H1 (cell line): ENCODE measurements at regions not wholly inside any gene's neighbourhood (a gene's known extent, or its start where the extent isn't known, plus 50 kb on each side); places are given as distances from the start of the nearest gene placed in this dataset.

ENCODE experiments used
- CTCF ChIA-PET: fragments of 300-600 bp; sonication (Branson Sonifier 250); formaldehyde crosslinking; loops from one replicate; lab custom pipeline; 2021; ENCODE audit not compliant: partially characterized antibody; lab: Charles Lee
- POLR2A ChIA-PET: fragments of 300-600 bp; sonication (Branson Sonifier 250); formaldehyde crosslinking; loops from one replicate; lab custom pipeline; 2021; ENCODE audit warnings: inconsistent platforms; ENCODE audit not compliant: partially characterized antibody; lab: Charles Lee
- DNase-seq, 2 experiments: peaks; one replicate each; pipeline versions ENCODE4 v3.0.0 to v3.0.0-alpha.2; 2010 to 2022; ENCODE audit warnings: low spot score in 2 of 2, low read depth in 1 of 2, mixed read lengths in 1 of 2
- FAIRE-seq: peaks from 2 replicates; lab custom pipeline; 2011; peaks lifted over from hg19 to GRCh38; lab: Jason Lieb, UNC
- H2AFZ ChIP-seq: 2 replicates; pipeline ENCODE4 v1.8.1; 2012; ENCODE audit warnings: low read length, inconsistent platforms
- H2AK5ac ChIP-seq: 2 replicates; pipeline ENCODE4 v1.6.1; 2013; ENCODE audit warnings: low read depth, low read length
- H2BK120ac ChIP-seq: replicated peaks from 2 replicates; pipeline ENCODE3; 2013; ENCODE audit warnings: low read depth, low read length, inconsistent platforms
- H2BK12ac ChIP-seq: 2 replicates; pipeline ENCODE4 v1.6.1; 2013; ENCODE audit warnings: low read depth, low read length
- H2BK15ac ChIP-seq: 2 replicates; pipeline ENCODE4 v1.6.1; 2013; ENCODE audit warnings: low read length
- H2BK20ac ChIP-seq: 2 replicates; pipeline ENCODE4 v1.6.1; 2013; ENCODE audit warnings: low read length
- H2BK5ac ChIP-seq: 2 replicates; pipeline ENCODE4 v1.6.1; 2013; ENCODE audit warnings: low read depth, low read length
- H3K14ac ChIP-seq: 2 replicates; pipeline ENCODE4 v1.6.1; 2013; ENCODE audit warnings: inconsistent platforms; ENCODE audit not compliant: insufficient read length
- H3K18ac ChIP-seq: 2 replicates; pipeline ENCODE4 v1.6.1; 2013; ENCODE audit warnings: low read length; ENCODE audit errors: extremely low read depth
- H3K23ac ChIP-seq: 2 replicates; pipeline ENCODE4 v1.6.1; 2013; ENCODE audit warnings: inconsistent platforms; ENCODE audit not compliant: insufficient read length
- H3K23me2 ChIP-seq: 2 replicates; pipeline ENCODE4 v1.6.1; 2013; ENCODE audit warnings: low read depth, low read length
- H3K27ac ChIP-seq: 2 replicates; pipeline ENCODE4 v1.6.1; 2011; ENCODE audit warnings: low read depth, low read length, inconsistent platforms
- H3K27me3 ChIP-seq, 4 experiments: replicated peaks in 1 of 4; 1 replicate in 1 of 4; 2 replicates in 3 of 4; pipeline versions ENCODE4 v1.6.1 to v1.8.1; 2011 to 2013; ENCODE audit warnings: low read length in 3 of 4, mild to moderate bottlenecking in 3 of 4, inconsistent platforms in 2 of 4, mixed read lengths in 2 of 4, moderate library complexity in 1 of 4; ENCODE audit not compliant: control insufficient read depth in 3 of 4, insufficient read depth in 3 of 4; ENCODE audit errors: extremely low read depth in 1 of 4
- H3K36me3 ChIP-seq, 4 experiments: 2 replicates each; pipeline versions ENCODE4 v1.6.1 to v1.8.1; 2011 to 2013; ENCODE audit warnings: mild to moderate bottlenecking in 4 of 4, low read length in 3 of 4, moderate library complexity in 2 of 4, control low read depth in 1 of 4, inconsistent platforms in 1 of 4; ENCODE audit not compliant: insufficient read depth in 4 of 4, control insufficient read depth in 2 of 4
- H3K4ac ChIP-seq: replicated peaks from 2 replicates; pipeline ENCODE3; 2013; ENCODE audit warnings: low read length, low read depth, mixed read lengths, inconsistent platforms; ENCODE audit not compliant: insufficient read length
- H3K4me1 ChIP-seq, 4 experiments: replicated peaks in 1 of 4; 1 replicate in 1 of 4; 2 replicates in 3 of 4; pipeline versions ENCODE4 v1.6.1 to v1.8.1; 2011 to 2013; ENCODE audit warnings: low read length in 3 of 4, inconsistent platforms in 2 of 4, mixed read lengths in 1 of 4; ENCODE audit not compliant: insufficient read depth in 4 of 4, control insufficient read depth in 3 of 4
- H3K4me2 ChIP-seq, 2 experiments: 2 replicates each; pipeline versions ENCODE4 v1.6.1 to v1.8.1; 2011 to 2013; ENCODE audit warnings: low read depth in 2 of 2, low read length in 2 of 2, control low read depth in 1 of 2, inconsistent platforms in 1 of 2, mild to moderate bottlenecking in 1 of 2; ENCODE audit not compliant: insufficient read depth in 1 of 2
- H3K4me3 ChIP-seq, 4 experiments: fragments of 200-600, 300-600 bp in 1 of 4; sonication (generic), shearing (Covaris generic), sonication (Bioruptor Twin) in 1 of 4; 2 replicates each; pipeline versions ENCODE4 v1.5.1 to v1.8.1; 2011 to 2016; ENCODE audit warnings: low read length in 4 of 4, low read depth in 3 of 4, control low read depth in 2 of 4, inconsistent platforms in 2 of 4, mild to moderate bottlenecking in 2 of 4, mixed read lengths in 1 of 4, moderate library complexity in 1 of 4; ENCODE audit not compliant: insufficient read depth in 2 of 4; ENCODE audit errors: extremely low read depth in 1 of 4
- H3K56ac ChIP-seq: replicated peaks from 2 replicates; pipeline ENCODE3; 2013; ENCODE audit warnings: low read depth, mild to moderate bottlenecking, mixed read lengths, low read length, inconsistent platforms; ENCODE audit not compliant: insufficient read length
- H3K79me1 ChIP-seq: 2 replicates; pipeline ENCODE4 v1.6.1; 2013; ENCODE audit warnings: low read depth, low read length, control low read depth
- H3K79me2 ChIP-seq, 2 experiments: 2 replicates each; pipeline versions ENCODE4 v1.6.1 to v1.8.1; 2012 to 2013; ENCODE audit warnings: low read length in 2 of 2, mild to moderate bottlenecking in 2 of 2, inconsistent platforms in 1 of 2; ENCODE audit not compliant: insufficient read depth in 2 of 2, control insufficient read depth in 1 of 2
- H3K9ac ChIP-seq, 4 experiments: replicated peaks in 1 of 4; 1 replicate in 1 of 4; 2 replicates in 3 of 4; pipeline versions ENCODE4 v1.6.1 to v1.8.1; 2011 to 2013; ENCODE audit warnings: low read depth in 3 of 4, low read length in 3 of 4, control low read depth in 2 of 4, mild to moderate bottlenecking in 2 of 4, moderate library complexity in 2 of 4, inconsistent platforms in 1 of 4; ENCODE audit errors: extremely low read depth in 1 of 4
- H3K9me3 ChIP-seq, 2 experiments: 2 replicates each; pipeline versions ENCODE4 v1.6.1 to v1.8.1; 2012 to 2013; ENCODE audit warnings: mild to moderate bottlenecking in 2 of 2, moderate library complexity in 2 of 2, control low read depth in 1 of 2, inconsistent platforms in 1 of 2, low read depth in 1 of 2, low read length in 1 of 2, mixed read lengths in 1 of 2; ENCODE audit not compliant: insufficient read depth in 2 of 2
- H4K20me1 ChIP-seq, 2 experiments: replicated peaks in 1 of 2; 2 replicates each; pipeline versions ENCODE3 to v1.8.1; 2011 to 2013; ENCODE audit warnings: inconsistent platforms in 2 of 2, low read length in 2 of 2, mild to moderate bottlenecking in 1 of 2; ENCODE audit not compliant: insufficient read depth in 2 of 2, control insufficient read depth in 1 of 2
- H4K5ac ChIP-seq: 2 replicates; pipeline ENCODE4 v1.6.1; 2013; ENCODE audit warnings: low read length, low read depth, mixed read lengths, inconsistent platforms; ENCODE audit not compliant: insufficient read length
- H4K8ac ChIP-seq: 2 replicates; pipeline ENCODE4 v1.8.0; 2013; ENCODE audit warnings: mild to moderate bottlenecking, moderate library complexity, low read length, inconsistent platforms; ENCODE audit not compliant: insufficient read depth; ENCODE audit errors: extremely low read depth
- H4K91ac ChIP-seq: replicated peaks from 2 replicates; pipeline ENCODE3; 2013; ENCODE audit warnings: low read length, mixed read lengths, inconsistent platforms; ENCODE audit not compliant: insufficient read length
- SP2 ChIP-seq: IDR thresholded peaks from 2 replicates; pipeline ENCODE4 v1.6.1; 2012; ENCODE audit warnings: mild to moderate bottlenecking, low read length, inconsistent platforms
- TAF1 ChIP-seq: IDR thresholded peaks from 2 replicates; pipeline ENCODE4 v1.6.1; 2011; ENCODE audit warnings: mild to moderate bottlenecking, low read depth, low read length

- TF ChIP-seq SP2 (no peak), TAF1 (no peak)
- Histone ChIP-seq H3K27me3 (no peaks in the 10 kb centered on the region), H3K23ac (no peak overlapping the region), H4K8ac (no peak overlapping the region), H3K14ac (no peak overlapping the region), H3K27ac (no peak overlapping the region), H2BK20ac (no peak overlapping the region), H2BK15ac (no peak overlapping the region), H3K4me2 (no peak overlapping the region), H3K18ac (no peak overlapping the region), H2BK120ac (no peak overlapping the region), H3K79me2 (no peaks in the 10 kb centered on the region), H3K79me1 (no peaks in the 10 kb centered on the region), H3K23me2 (no peaks in the 10 kb centered on the region), H3K4me1 (peaks cover 0 to 2% (median 0%) of the 10 kb centered on the region in 4 experiments; a peak in 1 of 7 replicates), H2BK5ac (no peak overlapping the region), H3K9ac (no peak overlapping the region), H4K91ac (no peak overlapping the region), H4K20me1 (no peaks in the 10 kb centered on the region), H2AK5ac (no peak overlapping the region), H3K36me3 (no peaks in the 10 kb centered on the region), H2AFZ (no peak overlapping the region), H4K5ac (no peak overlapping the region), H3K9me3 (no peaks in the 10 kb centered on the region), H2BK12ac (no peak overlapping the region), H3K4me3 (no peak overlapping the region), H3K4ac (no peak overlapping the region), H3K56ac (no peak overlapping the region)
- DNase-seq (no peak), FAIRE-seq (no peak)
- ChIA-PET CTCF (interaction anchor here (1.4 kb wide), 1 partner anchor 198 kb away, joined by 4 read pairs; no protein-coding TSS in a partner anchor), POLR2A (no interaction called here)
Measured at GRCh38 chr3:152714507-152714906, 120.4 kb upstream of the P2RY1 start.
